ENCODE measurements at regions not wholly inside any gene's neighbourhood (a gene's known extent, or its start where the extent isn't known, plus 50 kb on each side); places are given as distances from the start of the nearest gene placed in this dataset.
"Not testable (repeated sequence)": the region's sequence is repeated elsewhere in the genome, so short reads cannot be mapped to it uniquely, and the experiment has no call there.

- DNase-seq: not testable (repeated sequence)
These were observed 51.5 kb downstream of the VPREB1 start for GRCh38 chr22:22296047-22296446.

DNA sequence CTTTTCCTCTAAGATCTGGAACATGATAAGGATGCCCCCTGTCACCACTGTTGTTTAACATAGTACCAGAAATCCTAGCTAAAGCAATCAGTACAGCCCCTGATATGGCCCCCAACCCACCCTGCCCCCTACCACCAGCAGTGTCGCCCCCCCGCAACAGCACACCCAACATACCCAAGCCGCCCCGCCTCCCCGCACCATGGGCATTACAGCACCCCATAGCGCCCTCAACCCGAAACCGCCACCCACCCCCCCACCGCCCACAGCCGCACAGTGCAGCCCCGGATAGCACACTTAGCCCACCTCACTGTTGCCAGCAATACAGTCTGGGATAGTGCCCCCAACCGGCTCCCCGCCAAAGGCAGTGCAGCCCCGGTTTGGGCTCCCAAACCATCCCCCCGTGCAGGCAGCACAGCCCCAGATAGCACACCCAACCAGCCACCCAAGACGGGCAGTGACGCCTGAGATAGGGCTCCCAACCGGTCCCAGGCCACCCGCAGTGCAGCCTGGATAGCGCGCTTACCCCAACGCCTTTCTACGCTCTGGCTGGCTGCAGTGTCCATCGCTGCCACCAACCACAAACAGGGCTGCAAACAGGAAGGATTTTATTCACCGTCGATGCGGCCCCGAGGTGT, 52.7 kb downstream of the VPREB1 start:
- not testable (repeated sequence) for DNase-seq

DNA sequence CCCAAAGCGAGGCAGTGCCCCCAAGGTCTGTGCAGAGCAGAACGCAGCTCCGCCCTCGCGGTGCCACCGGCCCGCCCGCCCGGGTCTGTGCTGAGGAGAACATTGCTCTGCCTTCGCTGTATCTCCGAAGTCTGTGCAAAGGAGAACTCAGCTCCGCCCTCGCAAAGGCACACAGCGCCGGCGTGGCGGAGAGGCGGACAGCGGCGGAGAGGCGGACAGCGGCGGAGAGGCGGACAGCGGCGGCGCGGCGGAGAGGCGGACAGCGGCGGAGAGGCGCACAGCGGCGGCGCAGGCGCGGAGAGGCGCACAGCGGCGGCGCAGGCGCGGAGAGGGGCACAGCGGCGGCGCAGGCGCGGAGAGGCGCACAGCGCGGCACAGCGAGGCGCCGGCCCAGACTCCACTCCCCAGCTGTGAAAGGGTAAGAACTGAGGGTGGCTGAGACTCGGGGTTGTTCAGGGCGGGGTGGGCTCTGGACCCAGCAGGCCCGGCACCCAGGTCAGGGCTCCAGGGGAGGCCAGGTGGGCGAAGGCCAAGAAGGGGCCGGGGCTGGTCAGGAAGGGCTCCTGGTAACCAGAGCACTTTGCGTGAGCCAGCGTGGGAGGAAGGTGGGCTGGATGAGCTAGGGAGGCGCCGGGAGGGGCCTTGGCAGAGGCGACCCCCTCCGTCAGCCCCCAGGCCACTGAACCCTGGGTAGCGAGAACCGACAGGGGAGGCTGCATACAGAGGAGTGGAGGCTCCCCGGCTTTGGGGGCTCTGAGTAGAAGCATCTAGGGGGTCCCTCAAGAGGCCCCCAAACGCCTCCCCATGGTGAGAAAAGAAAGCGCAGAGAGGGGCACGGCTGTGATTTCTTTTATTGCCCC, 53.4 kb downstream of the VPREB1 start:
- peak; percentile 58 for DNase-seq

DNA sequence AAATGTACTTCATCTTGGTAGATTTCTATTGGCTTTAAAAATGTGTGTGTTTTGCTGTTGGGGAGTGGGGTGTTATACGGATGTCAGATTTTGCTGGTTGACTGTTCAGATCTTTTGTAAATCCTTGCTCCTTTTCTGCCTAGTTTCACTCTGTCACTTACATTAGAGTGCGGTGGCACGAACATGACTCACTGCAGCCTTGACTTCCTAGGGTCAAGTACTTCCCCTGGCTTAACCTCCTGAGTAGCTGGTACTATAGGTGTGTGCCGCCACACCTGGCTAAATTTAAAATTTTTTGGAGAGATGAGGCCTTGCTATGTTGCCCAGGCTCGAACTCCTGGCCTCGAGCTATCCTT, 54.0 kb downstream of the VPREB1 start:
- not testable (repeated sequence) for DNase-seq

GRCh38 chr22:22300511-22300910, 55.9 kb downstream of the VPREB1 start:
- not testable (repeated sequence) for DNase-seq

GRCh38 chr22:22300946-22301345, 56.4 kb downstream of the VPREB1 start:
- DNase-seq: not testable (repeated sequence)

DNA sequence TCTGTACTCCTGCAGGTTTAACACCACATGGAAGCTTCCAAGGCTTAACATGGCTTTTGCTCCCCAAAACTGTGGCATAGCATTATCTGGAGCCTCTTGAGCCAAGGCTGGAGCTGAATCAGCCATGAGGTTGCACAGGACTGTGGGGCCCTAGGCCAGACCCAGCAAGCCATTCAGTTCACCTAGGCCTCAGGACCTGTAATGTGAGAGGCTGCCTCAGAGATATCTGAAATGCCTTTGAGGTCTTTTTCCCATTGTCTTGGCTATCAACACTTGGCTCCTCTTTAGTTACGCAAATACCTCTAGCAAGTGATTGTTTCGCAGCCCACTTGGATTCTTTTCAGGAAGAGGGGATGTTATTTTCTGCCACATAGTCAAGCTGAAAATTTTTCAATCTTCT, 72.0 kb downstream of the VPREB1 start:
- DNase-seq: no peak

DNA sequence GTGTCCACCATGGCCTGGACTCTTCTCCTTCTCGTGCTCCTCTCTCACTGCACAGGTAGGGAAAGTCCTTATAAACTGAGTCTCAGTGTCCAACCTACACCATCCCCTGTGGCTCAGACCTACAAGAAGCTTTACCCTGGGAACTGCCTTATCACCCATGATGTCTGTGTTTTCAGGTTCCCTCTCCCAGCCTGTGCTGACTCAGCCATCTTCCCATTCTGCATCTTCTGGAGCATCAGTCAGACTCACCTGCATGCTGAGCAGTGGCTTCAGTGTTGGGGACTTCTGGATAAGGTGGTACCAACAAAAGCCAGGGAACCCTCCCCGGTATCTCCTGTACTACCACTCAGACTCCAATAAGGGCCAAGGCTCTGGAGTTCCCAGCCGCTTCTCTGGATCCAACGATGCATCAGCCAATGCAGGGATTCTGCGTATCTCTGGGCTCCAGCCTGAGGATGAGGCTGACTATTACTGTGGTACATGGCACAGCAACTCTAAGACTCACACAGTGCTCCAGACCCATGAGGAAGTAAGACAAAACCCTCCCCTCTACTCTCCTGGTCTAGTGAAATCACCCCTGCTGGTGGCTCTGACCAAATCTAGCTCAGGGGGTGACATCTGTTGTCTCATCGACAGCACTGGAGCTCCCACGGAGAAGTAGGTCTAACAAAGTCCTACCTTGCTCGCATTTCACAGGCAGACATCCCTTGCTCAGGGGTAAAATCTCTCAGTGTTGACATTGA, 74.3 kb downstream of the VPREB1 start:
- DNase-seq: no peak

- peak; percentile 48 for DNase-seq
These were observed 77.4 kb downstream of the VPREB1 start for GRCh38 chr22:22321743-22322611.

DNA sequence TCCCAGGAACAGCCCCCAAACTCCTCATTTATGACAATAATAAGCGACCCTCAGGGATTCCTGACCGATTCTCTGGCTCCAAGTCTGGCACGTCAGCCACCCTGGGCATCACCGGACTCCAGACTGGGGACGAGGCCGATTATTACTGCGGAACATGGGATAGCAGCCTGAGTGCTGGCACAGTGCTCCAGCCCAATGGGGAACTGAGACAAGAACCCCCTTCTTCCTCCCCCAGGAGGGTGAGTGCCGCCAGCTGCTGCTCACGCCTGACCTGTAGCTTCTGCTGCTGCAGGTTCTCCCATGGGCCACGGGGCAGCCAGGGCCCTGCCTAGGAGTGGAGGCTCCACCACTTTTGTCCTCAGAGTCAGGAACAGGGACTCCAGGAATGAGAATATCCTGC, 78.2 kb downstream of the VPREB1 start:
- DNase-seq: no peak

GRCh38 chr22:22327723-22328122, 83.1 kb downstream of the VPREB1 start:
- DNase-seq: no peak

DNA sequence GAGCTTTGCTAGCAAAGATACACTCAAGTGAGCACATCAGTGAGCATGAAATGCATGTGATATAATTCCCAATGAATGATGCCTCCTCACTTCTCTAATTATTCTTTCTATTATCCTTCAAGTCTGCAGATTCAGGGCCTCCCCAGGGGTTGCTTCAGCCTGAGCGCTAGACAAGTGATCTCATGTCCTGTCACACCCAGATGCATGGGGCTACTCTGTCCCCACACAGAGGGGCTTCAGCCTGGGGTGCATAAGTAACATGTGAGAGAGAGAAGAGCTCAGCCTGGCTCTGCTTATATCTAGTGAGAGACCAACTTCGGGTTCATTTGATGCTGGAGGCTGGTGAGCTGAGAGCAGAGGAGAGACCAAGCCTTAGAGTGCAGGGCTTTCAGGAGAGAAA, 85.2 kb downstream of the VPREB1 start:
- DNase-seq: no peak

DNA sequence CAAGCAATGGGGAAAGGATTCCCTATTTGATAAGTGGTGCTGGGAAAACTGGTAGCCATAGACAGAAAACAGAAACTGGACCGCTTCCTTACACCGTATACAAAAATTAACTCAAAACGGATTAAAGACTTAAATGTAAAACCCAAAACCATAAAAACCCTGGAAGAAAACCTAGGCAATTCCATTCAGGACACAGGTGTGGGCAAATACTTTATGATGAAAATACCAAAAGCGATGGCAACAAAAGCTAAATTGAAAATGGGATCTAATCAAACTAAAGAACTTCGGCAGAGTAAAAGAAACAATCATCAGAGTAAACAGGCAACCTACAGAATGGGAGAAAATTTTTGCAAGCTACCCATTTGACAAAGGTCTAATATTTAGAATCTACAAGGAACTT, 91.1 kb downstream of the VPREB1 start:
- not testable (repeated sequence) for DNase-seq

GRCh38 chr22:22336333-22336732, 91.7 kb downstream of the VPREB1 start:
- DNase-seq: not testable (repeated sequence)

DNA sequence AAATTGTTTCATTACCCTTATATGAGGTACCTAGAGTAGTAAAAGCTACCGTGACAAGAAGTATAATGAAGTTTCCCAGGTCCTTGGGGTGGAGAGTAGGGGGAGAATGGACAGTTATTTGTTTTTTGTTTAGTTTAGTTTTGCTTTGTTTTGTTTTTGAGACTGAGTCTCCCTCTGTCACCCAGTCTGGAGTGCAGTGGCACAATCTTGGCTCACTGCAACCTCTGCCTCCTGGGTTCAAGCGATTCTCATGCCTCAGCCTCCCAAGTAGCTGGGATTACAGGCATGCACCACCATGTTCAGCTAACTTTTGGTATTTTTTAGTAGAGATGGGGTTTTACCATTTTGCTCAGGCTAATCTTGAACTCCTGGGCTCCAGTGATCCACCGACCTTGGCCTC, 94.2 kb downstream of the VPREB1 start:
- not testable (repeated sequence) for DNase-seq

DNA sequence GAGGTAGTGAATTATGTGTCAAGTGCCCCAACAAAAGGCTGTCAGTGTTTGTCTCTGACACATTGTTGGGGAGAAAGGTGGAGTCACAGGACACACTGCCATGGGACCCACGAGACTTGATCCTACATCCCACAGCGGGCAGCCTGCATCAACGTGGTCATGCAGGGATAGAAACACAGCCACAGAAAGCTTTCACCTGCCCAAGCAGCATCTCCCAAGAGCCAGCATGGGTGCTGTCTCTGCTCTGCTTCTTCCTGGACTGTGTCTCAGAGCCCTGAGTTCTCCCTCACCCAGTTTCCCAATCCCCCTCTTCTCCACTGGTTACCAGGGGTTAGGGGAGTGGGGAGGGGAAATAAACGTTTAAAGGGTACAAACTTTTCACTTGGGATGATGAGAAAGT, 97.2 kb downstream of the VPREB1 start:
- DNase-seq: no peak

DNA sequence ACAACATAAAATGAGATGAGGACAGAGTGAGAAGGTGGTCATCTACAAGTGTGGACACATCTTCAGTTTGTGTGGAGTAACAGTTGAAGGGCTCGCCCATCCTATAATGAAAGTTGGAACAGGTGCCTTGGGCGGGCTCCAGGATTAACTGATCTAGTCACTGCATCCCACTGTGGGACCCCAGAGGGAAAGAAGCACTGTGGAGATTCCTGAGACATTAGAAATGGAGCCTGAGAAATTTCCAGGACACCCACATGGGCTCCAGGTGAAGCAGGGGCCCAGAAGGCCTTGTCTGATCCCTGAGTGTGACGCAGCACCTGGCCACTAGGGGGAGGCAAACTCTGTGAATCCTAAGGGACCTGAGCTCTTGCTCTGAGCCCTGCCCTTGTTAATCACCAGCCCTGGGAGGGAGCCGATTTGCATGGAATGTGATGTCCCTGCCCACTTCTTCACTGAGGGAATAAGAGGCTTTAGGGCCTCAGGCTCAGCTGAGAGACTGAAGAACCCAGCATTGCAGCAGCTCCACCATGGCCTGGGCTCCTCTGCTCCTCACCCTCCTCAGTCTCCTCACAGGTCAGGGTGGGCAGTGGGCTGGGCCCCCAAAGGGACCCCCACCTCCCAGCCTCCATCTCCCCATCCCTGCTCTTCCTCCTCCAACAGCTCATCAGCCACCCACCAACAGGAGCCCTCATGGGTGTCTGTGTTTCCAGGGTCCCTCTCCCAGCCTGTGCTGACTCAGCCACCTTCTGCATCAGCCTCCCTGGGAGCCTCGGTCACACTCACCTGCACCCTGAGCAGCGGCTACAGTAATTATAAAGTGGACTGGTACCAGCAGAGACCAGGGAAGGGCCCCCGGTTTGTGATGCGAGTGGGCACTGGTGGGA, 98.4 kb downstream of the VPREB1 start:
- peak; percentile 69 for DNase-seq

- no peak for DNase-seq
These were observed 99.2 kb downstream of the VPREB1 start for GRCh38 chr22:22343581-22344296.

DNA sequence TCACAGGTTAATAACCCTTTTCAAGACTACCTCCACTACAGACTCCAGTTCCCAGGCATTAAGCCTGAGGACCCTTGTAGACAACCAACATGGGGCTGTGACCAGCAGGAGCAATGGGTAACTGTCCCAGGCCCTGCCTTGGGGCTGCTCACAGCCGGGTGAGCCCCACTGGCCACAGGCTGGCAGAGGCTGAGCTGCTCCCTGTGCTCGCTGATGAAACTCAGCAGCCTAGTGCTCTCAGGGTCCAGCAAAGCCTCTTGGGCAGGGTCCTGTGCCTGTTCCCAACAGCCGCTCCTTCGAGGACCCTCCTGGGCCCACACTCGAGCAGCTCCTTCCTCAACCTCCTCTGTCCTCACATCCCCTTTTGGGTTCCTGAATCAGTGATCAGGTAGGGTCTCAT, 99.8 kb downstream of the VPREB1 start:
- DNase-seq: no peak

GRCh38 chr22:22345781-22346180, 101.2 kb downstream of the VPREB1 start:
- DNase-seq: no peak

Measured in NCI-H2171 treated with DMSO at 0.1 percent for 48 hours (cell line).